ENCODE measurements at regions not wholly inside any gene's neighbourhood (a gene's known extent, or its start where the extent isn't known, plus 50 kb on each side); places are given as distances from the start of the nearest gene placed in this dataset.

GRCh38 chr12:126369487-126370463 is 1304.5 kb downstream of the AACS start:
- Mint-ChIP-seq H3K27me3 (no peaks in the 10 kb centered on the region), H3K4me1 (no peaks in the 10 kb centered on the region), H3K9me3 (ENCODE audit: low read depth) (peaks cover 3% of the 10 kb centered on the region), H3K4me3 (no peak overlapping the region), H3K27ac (no peak overlapping the region), H3K36me3 (no peaks in the 10 kb centered on the region)
- CTCF ChIA-PET, result no interaction called here
- DNase-seq (no peak), ATAC-seq (no peak)

- H3K27ac Mint-ChIP-seq, result no peak overlapping the region
- H3K9me3 Mint-ChIP-seq (ENCODE audit: low read depth), result peaks cover 3% of the 10 kb centered on the region
- no peak for DNase-seq
- H3K4me1 Mint-ChIP-seq, result no peaks in the 10 kb centered on the region
- no peaks in the 10 kb centered on the region for H3K36me3 Mint-ChIP-seq
- no peaks in the 10 kb centered on the region for H3K27me3 Mint-ChIP-seq
- H3K4me3 Mint-ChIP-seq, result no peak overlapping the region
- no peak for ATAC-seq
- CTCF ChIA-PET, result interaction anchor here (0.6 kb wide), 1 partner anchor 399 kb away, joined by 3 read pairs; no protein-coding TSS in a partner anchor
These were observed 1318.3 kb downstream of the AACS start for GRCh38 chr12:126383506-126383905.

- ATAC-seq (no peak), DNase-seq (no peak)
- H3K27me3 Mint-ChIP-seq, result no peaks in the 10 kb centered on the region
- H3K27ac Mint-ChIP-seq, result no peak overlapping the region
- H3K4me1 Mint-ChIP-seq, result no peaks in the 10 kb centered on the region
- no peak overlapping the region for H3K4me3 Mint-ChIP-seq
- CTCF ChIA-PET, result no interaction called here
- no peaks in the 10 kb centered on the region for H3K36me3 Mint-ChIP-seq
- peaks cover 3% of the 10 kb centered on the region for H3K9me3 Mint-ChIP-seq (ENCODE audit: low read depth)
These were observed 1318.9 kb downstream of the AACS start for GRCh38 chr12:126384026-126384564.

- no peak overlapping the region for H3K4me3 Mint-ChIP-seq
- H3K27me3 Mint-ChIP-seq, result no peaks in the 10 kb centered on the region
- H3K27ac Mint-ChIP-seq, result no peak overlapping the region
- no peaks in the 10 kb centered on the region for H3K4me1 Mint-ChIP-seq
- CTCF ChIA-PET, result no interaction called here
- ATAC-seq (no peak), DNase-seq (no peak)
- H3K36me3 Mint-ChIP-seq, result no peaks in the 10 kb centered on the region
- peaks cover 1% of the 10 kb centered on the region for H3K9me3 Mint-ChIP-seq (ENCODE audit: low read depth)
These were observed 1320.5 kb downstream of the AACS start for GRCh38 chr12:126385785-126386184.

- CTCF ChIA-PET, result no interaction called here
- Mint-ChIP-seq H3K9me3 (ENCODE audit: low read depth) (no peaks in the 10 kb centered on the region), H3K4me3 (no peak overlapping the region), H3K4me1 (no peaks in the 10 kb centered on the region), H3K27me3 (no peaks in the 10 kb centered on the region), H3K27ac (no peak overlapping the region), H3K36me3 (no peaks in the 10 kb centered on the region)
- DNase-seq (no peak), ATAC-seq (no peak)
These were observed 1324.1 kb downstream of the AACS start for GRCh38 chr12:126389220-126389841.

GRCh38 chr12:126389961-126390360 is 1324.7 kb downstream of the AACS start:
- no peaks in the 10 kb centered on the region for H3K4me1 Mint-ChIP-seq
- DNase-seq (no peak), ATAC-seq (no peak)
- no peak overlapping the region for H3K27ac Mint-ChIP-seq
- no peaks in the 10 kb centered on the region for H3K36me3 Mint-ChIP-seq
- H3K4me3 Mint-ChIP-seq, result no peak overlapping the region
- H3K27me3 Mint-ChIP-seq, result no peaks in the 10 kb centered on the region
- CTCF ChIA-PET, result no interaction called here
- no peaks in the 10 kb centered on the region for H3K9me3 Mint-ChIP-seq (ENCODE audit: low read depth)

- no peak overlapping the region for H3K4me3 Mint-ChIP-seq
- no peaks in the 10 kb centered on the region for H3K9me3 Mint-ChIP-seq (ENCODE audit: low read depth)
- H3K36me3 Mint-ChIP-seq, result no peaks in the 10 kb centered on the region
- H3K27ac Mint-ChIP-seq, result no peak overlapping the region
- DNase-seq (no peak), ATAC-seq (no peak)
- CTCF ChIA-PET, result no interaction called here
- no peaks in the 10 kb centered on the region for H3K4me1 Mint-ChIP-seq
- no peaks in the 10 kb centered on the region for H3K27me3 Mint-ChIP-seq
These were observed 1325.8 kb downstream of the AACS start for GRCh38 chr12:126390969-126391566.

- no peaks in the 10 kb centered on the region for H3K9me3 Mint-ChIP-seq (ENCODE audit: low read depth)
- no peaks in the 10 kb centered on the region for H3K36me3 Mint-ChIP-seq
These were observed 1331.3 kb downstream of the AACS start for GRCh38 chr12:126396536-126396935.

GRCh38 chr12:126397071-126397581 is 1331.9 kb downstream of the AACS start:
- Mint-ChIP-seq H3K4me1 (no peaks in the 10 kb centered on the region), H3K27me3 (no peaks in the 10 kb centered on the region), H3K9me3 (ENCODE audit: low read depth) (no peaks in the 10 kb centered on the region), H3K27ac (no peak overlapping the region), H3K36me3 (no peaks in the 10 kb centered on the region), H3K4me3 (no peak overlapping the region)
- CTCF ChIA-PET, result no interaction called here
- ATAC-seq, result no peak
- DNase-seq, result no peak

More at GRCh38 chr12:126396536-126396935, 1331.3 kb downstream of the AACS start:
- Mint-ChIP-seq H3K4me1 (no peaks in the 10 kb centered on the region), H3K27ac (no peak overlapping the region), H3K27me3 (no peaks in the 10 kb centered on the region), H3K4me3 (no peak overlapping the region)
- CTCF ChIA-PET, result no interaction called here
- ATAC-seq (no peak), DNase-seq (no peak)

- H3K27ac Mint-ChIP-seq, result no peak overlapping the region
- no peaks in the 10 kb centered on the region for H3K27me3 Mint-ChIP-seq
- no peak overlapping the region for H3K4me3 Mint-ChIP-seq
- no peaks in the 10 kb centered on the region for H3K36me3 Mint-ChIP-seq
- no peaks in the 10 kb centered on the region for H3K4me1 Mint-ChIP-seq
- CTCF ChIA-PET, result no interaction called here
- no peaks in the 10 kb centered on the region for H3K9me3 Mint-ChIP-seq (ENCODE audit: low read depth)
- no peak for ATAC-seq
- no peak for DNase-seq
These were observed 1332.4 kb downstream of the AACS start for GRCh38 chr12:126397660-126398059.

GRCh38 chr12:126400831-126401230 is 1335.6 kb downstream of the AACS start:
- Mint-ChIP-seq H3K9me3 (ENCODE audit: low read depth) (no peaks in the 10 kb centered on the region), H3K4me3 (no peak overlapping the region), H3K4me1 (no peaks in the 10 kb centered on the region), H3K27me3 (no peaks in the 10 kb centered on the region), H3K27ac (no peak overlapping the region), H3K36me3 (no peaks in the 10 kb centered on the region)
- CTCF ChIA-PET, result no interaction called here
- ATAC-seq (no peak), DNase-seq (no peak)

GRCh38 chr12:126404293-126404881 is 1339.2 kb downstream of the AACS start:
- no peaks in the 10 kb centered on the region for H3K36me3 Mint-ChIP-seq
- H3K9me3 Mint-ChIP-seq (ENCODE audit: low read depth), result no peaks in the 10 kb centered on the region
- no peak overlapping the region for H3K4me3 Mint-ChIP-seq
- no peaks in the 10 kb centered on the region for H3K27me3 Mint-ChIP-seq
- no peak overlapping the region for H3K27ac Mint-ChIP-seq
- H3K4me1 Mint-ChIP-seq, result no peaks in the 10 kb centered on the region
- ATAC-seq (no peak), DNase-seq (no peak)
- CTCF ChIA-PET, result no interaction called here

- ATAC-seq (no peak), DNase-seq (no peak)
- Mint-ChIP-seq H3K27ac (no peak overlapping the region), H3K4me1 (no peaks in the 10 kb centered on the region), H3K4me3 (no peak overlapping the region), H3K27me3 (no peaks in the 10 kb centered on the region), H3K9me3 (ENCODE audit: low read depth) (peaks cover 4% of the 10 kb centered on the region), H3K36me3 (no peaks in the 10 kb centered on the region)
- CTCF ChIA-PET, result no interaction called here
These were observed 1353.2 kb downstream of the AACS start for GRCh38 chr12:126418400-126418799.

All from activated CD8-positive, alpha-beta memory T cell treated with anti-CD3 and anti-CD28 coated beads, Interleukin-2, amount 10 ng/mL, durations not matched to agents 7 days and 5 days (primary cell).